Activated CD8-positive, alpha-beta memory T cell treated with anti-CD3 and anti-CD28 coated beads for 36 hours (primary cell): ENCODE measurements at regions not wholly inside any gene's neighbourhood (a gene's known extent, or its start where the extent isn't known, plus 50 kb on each side); places are given as distances from the start of the nearest gene placed in this dataset.

Experiments
- CTCF ChIA-PET: fragments of 350-600 bp; sonication (Branson Sonifier 250); formaldehyde crosslinking; loops from one replicate; lab custom pipeline; 2021; ENCODE audit warnings: antibody characterized with exemption; lab: Charles Lee
- POLR2A ChIA-PET: fragments of 350-600 bp; sonication (Branson Sonifier 250); formaldehyde crosslinking; loops from one replicate; lab custom pipeline; 2021; ENCODE audit warnings: antibody characterized with exemption; lab: Charles Lee

DNA sequence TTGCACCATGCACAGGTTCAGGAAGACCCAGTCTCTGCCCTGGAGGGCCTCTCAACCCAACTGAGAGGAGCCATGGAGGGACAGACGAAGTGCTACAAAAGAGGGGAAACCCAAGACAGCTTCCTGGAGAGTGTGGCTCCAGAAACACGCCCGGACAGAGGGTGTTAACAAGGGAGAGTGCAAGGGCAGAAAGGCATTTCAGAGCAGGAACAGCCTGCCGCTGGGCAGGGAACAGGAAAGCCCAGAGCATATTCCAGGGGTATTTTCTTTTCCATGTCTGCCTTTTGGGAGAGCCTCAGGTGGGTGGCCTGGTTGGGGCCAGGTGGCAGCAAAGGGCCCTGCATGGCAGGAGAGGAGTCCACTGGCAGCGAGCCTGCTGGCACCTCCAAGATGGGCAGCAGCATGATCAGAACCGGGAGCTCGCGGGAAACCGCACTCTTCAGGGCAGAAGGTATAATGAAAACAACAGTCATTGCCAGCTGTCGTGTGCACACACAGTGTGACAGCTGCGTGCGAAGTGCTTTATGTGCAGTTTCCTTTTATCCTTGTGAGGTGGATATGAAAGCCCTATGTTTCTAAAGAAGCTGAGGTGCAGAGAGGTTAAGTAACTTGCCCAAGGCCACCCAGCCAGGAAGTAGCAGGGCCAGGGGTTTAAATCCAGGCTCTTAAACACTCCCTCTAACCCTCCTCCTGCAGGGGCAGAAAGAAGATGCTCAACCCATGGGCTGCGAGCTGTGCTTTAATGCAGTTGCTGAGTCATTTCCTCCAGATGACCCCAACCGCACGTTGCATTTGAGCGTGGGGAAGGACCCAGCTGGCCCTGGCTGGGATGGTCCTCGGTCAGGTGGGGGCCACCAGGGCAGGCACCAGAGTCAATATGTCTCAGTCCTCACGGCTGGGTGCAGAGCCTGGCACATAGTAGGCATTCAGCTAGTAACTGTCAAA is 128.6 kb downstream of the OAT start:
- ChIA-PET CTCF (no interaction called here), POLR2A (no interaction called here)

DNA sequence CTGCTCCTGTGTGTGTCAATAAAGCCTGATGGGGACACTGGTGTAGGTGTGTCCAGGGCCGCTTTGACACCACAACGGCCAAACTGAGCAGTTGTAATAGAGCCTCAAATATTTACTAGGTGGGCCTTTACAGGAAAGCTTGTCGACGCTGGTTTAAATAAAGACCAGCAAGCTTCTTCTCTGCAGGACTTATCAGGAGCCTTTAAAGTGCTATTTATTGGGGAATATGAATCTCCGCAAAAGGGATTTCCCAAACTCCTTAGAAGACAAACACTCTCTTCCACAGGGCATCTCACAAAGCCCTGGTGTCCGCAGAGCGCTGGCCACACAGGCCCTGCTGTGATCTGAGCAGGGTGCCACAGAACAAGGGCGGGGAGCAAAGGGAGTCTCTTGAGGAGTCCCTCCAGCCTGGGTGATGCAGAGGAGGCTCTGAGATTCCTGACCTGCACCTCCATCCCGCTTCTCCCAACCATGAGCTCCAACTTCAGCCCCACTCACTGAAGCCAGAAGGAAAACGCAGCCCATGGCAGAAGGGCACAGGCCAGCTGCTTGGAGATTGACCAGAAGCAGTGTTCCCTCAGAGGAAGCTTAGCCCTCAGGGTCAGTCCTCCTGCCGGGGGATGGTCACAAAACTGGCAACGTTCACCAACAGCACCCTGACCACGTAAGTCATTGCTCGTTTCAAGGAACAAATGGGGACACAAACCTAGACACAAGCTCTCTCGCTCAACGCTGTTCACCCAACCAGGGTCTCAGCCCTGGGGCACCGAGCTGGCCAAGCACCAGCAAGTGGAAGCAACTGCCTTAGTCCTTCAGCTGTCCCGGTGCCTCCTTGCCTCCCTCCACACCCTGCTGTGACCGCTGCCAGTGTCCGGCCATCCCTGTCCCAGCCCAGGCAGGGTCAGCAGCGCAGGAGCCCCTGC is 129.5 kb downstream of the OAT start:
- ChIA-PET POLR2A (no interaction called here), CTCF (no interaction called here)

DNA sequence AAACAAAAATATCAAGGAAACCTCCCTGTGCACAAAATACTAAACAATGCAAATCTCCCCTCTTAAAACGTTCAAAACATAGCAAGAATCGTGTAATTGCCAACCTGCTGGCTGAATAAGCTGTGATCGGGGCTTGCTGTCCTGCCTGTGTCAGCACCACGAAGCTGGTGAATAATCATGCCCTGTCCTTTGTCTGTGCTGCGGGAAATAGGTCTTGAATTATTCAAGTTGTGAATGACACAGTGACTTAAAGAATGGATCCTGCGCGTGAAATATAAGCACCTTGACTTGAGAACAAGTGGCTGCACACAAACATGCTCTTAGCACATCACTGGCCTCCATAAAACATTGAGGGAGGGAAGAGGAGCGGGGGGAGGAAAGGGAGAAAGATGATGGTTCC is 130.2 kb downstream of the OAT start:
- ChIA-PET POLR2A (no interaction called here), CTCF (no interaction called here)

DNA sequence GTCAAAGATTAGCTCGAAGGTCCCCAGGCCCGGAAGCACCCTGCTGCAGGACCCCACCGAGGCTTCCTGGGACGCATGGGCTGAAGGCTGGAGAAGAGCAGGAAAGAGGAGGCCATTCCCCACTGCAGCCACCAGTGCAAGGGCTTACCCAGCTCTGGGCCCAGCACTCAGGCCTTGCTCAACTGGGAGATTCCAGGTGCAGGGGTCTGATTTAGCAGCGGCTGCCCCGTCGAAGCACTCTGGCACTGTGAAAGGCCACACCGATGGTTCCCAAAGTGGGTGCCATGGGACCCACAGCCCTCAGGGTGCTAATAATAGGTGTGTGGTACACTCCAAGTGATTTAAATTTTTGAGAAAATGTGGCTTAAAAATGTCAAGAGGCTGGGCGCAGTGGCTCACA is 130.9 kb downstream of the OAT start:
- ChIA-PET CTCF (no interaction called here), POLR2A (no interaction called here)

GRCh38 chr10:124287071-124287685 is 131.5 kb downstream of the OAT start:
- POLR2A ChIA-PET = no interaction called here
- CTCF ChIA-PET = no interaction called here

- POLR2A ChIA-PET = no interaction called here
- CTCF ChIA-PET = no interaction called here
Measured at GRCh38 chr10:124286621-124287020, 132.1 kb downstream of the OAT start.

DNA sequence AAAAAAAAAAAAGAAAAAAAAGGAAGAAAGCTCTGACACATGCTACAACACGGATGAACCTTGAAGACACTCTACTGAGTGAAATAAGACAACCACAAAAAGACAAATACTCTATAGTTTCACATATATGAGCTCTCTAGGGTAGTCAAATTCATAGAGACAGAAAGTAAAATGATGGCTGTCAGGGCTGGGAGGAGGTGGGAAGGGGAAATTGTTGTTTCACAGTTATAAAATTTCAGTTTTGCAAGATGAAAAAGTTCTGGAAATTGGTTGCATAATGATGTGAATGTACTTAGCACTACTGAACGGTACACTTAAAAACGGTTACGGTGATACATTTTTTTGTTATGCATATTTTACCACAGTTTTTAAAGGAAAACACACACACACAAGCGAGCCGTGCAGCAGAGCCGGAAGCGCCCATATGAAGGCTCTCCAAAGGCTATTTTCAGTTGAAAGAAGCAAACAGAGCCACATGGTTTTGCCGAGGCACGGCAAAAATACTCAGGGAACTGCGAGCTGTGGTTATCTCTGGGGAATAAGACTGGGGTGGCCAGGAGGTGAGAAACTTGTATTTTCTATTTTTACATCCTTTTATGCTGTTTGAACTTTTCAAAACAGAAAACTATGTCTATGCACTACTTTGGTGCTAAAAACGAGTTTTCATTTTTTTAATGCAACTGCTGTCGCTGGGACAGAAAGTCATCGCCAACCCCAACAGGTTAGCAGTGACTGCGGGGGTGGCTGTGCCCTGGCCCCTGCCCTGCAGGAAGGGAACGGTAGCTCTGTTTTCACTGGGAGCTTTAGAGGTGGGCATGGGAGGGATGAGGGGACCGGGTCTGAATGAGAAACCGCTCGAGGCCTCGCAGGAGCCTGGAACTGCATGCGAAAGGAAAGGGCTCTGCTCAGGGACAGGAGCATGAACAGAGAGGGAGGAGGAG is 132.9 kb downstream of the OAT start:
- POLR2A ChIA-PET = no interaction called here
- CTCF ChIA-PET = no interaction called here

DNA sequence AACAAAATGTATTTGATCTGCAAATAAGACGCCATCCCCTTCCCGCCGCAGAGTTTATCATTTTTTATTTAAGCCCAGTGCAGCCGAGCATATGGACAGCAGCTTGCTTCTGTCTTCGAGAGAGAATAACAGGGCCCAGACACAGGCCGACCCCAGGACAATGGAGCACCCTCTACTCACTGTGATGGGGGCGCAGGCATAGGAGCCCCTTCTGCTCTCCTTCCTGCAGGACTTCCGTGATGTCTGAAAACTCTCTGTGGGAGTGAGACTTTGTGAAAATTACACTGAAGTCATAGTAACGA is 134.8 kb downstream of the OAT start:
- ChIA-PET CTCF (no interaction called here), POLR2A (no interaction called here)

GRCh38 chr10:124283215-124283948 is 135.3 kb downstream of the OAT start:
- CTCF ChIA-PET = no interaction called here
- POLR2A ChIA-PET = interaction anchor here (0.6 kb wide), 1 partner anchor 828 kb away, joined by 3 read pairs; no protein-coding TSS in a partner anchor

DNA sequence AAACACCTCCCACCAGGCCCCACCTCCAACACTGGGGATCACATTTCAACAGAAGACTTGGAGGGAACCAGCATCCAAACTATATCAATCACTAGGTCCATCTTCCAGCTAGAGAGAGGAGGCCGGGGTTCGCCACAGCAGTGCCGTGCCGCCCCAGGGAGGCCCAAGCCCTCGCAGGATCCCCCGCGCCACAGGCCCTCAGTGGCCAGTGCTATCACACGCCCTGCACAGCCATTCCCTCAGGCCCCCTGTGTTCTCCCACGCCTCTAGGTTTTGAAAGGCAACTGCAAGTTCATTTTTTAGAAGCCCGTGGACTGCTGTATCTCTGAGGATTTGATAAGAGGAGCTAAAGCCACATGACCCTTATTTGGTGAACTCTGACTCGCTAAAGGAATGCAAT is 136.4 kb downstream of the OAT start:
- ChIA-PET CTCF (no interaction called here), POLR2A (no interaction called here)

DNA sequence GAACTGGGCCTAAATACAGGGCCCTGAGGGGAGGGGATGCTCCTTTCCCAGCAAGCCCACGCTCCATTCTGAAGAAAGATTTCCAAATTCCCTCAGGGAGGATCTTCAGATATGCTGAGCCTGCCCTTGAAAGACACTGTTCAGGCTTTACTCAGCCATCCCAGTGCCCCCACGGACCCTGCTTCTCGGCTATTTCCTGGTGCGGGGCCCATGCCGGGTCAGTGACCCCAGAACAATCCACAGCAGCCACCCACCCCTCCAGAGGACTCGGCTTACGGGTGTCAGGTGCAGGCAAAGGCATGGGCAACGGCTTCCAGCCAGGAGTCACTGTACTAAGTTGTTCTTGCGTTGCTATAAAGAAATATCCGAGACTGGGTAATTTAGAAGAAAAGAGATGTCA is 137.1 kb downstream of the OAT start:
- ChIA-PET CTCF (no interaction called here), POLR2A (no interaction called here)

DNA sequence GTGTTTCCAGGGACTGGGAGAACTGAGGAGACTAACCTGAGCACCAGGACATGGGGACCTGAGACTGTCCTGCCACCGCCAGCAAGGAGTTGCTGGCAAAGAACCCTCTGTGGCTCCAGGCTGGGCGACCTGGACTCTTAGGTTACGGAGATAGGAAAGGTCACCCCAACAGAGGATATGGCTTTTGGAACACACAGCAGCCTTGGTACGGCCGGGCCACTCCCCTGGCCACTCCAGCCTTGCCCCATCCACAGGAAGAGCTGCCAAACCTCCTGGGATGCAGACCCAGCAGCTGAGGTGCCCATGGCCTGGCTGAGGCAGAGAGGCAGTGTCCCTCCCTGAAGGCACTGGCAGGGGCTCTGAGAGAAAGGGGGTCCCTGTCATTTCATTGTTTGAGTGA is 137.8 kb downstream of the OAT start:
- ChIA-PET CTCF (no interaction called here), POLR2A (no interaction called here)

DNA sequence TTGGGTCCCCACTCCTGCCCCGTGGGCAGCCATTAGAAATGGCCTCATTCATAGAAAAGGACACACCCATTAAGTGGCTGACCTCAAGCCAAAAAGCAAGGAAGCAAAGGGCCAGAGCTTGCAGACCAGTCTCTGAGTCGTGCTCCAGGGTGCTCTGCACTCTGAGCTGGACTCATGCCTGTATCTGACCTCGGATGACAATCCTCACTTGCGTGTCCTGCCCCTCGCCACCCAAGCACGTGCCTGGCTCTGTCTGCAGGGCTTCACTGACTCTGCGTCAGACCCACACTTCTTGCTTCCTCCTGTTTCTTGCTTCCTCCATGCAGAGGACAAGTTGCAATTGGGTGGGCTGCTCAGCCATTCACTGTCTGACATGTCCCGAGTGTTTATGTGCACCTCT is 138.8 kb downstream of the OAT start:
- CTCF ChIA-PET = no interaction called here
- POLR2A ChIA-PET = interaction anchor here (0.6 kb wide), 1 partner anchor 219 kb away, joined by 3 read pairs; no protein-coding TSS in a partner anchor

GRCh38 chr10:124279298-124279697 is 139.4 kb downstream of the OAT start:
- ChIA-PET POLR2A (interaction anchor here (0.6 kb wide), 1 partner anchor 219 kb away, joined by 3 read pairs; no protein-coding TSS in a partner anchor), CTCF (no interaction called here)

GRCh38 chr10:124278356-124278755 is 140.4 kb downstream of the OAT start:
- ChIA-PET POLR2A (no interaction called here), CTCF (no interaction called here)

DNA sequence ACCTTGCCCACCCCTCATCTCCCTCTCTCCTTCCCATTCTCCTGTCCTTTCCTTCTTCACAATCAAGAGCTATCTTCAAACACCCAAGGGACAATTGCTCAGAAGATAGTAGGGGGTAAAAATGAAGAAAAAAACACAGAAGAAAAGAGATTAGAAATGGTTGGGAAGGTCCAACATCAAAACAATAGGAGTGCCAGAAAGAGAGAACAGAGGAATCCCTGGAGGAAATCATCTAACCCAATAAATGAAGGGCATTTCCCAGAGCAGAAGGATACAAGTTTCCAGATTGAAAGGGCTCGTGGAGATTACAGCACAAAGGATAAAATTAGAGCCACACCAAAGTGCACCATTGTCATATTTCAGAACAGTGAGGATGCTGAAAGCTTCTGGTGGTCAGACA is 145.6 kb downstream of the OAT start:
- POLR2A ChIA-PET = no interaction called here
- CTCF ChIA-PET = no interaction called here

GRCh38 chr10:124271676-124272075 is 147.0 kb downstream of the OAT start:
- CTCF ChIA-PET = interaction anchor here (0.7 kb wide), 1 partner anchor 158 kb away, joined by 3 read pairs; no protein-coding TSS in a partner anchor
- POLR2A ChIA-PET = no interaction called here
